ENCODE measurements at regions not wholly inside any gene's neighbourhood (a gene's known extent, or its start where the extent isn't known, plus 50 kb on each side); places are given as distances from the start of the nearest gene placed in this dataset.
"Not testable (repeated sequence)": the region's sequence is repeated elsewhere in the genome, so short reads cannot be mapped to it uniquely, and the experiment has no call there.

- DNase-seq (ENCODE audit: low spot score): no peak
These were observed 347.6 kb downstream of the TCERG1L start for GRCh38 chr10:130963786-130964522.

DNA sequence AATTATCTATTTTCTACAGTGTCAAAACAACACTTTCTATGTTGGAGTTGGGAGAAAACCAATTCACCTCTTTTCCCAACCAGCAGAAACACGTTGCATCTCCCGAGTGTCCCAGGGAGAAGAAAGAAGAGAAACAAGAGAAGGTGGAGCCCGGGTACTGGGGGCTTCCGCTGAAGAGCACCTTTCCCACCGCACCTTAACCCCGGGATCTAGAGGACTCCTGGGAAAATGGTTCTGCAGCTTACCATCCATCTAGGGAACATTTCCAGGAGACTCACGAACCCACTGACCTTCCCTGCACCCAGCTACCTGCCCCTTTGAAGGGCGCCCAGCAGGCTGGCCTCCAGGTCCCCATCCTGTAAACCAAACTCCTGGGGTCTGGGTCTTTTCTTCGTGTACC is 346.8 kb downstream of the TCERG1L start:
- no peak for DNase-seq (ENCODE audit: low spot score)

DNA sequence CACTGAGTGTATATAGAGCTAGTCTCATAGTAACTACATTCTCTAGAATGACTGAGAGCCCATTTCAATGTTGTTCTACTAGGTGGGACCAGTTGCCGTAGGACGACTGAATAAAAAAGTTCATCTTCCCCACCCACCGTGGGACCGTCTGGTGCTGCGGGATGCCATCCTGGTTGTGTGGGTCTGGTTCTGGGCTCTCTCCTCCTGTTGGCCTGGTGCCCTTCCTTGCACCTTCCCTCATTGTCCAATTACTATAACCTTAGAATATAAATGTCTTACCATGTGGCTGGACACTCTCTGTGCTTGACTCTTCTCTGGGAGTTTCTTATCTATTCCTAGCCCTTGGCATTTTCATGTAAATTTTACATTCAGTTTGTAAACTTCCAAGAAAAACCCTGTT is 344.4 kb downstream of the TCERG1L start:
- no peak for DNase-seq (ENCODE audit: low spot score)

DNA sequence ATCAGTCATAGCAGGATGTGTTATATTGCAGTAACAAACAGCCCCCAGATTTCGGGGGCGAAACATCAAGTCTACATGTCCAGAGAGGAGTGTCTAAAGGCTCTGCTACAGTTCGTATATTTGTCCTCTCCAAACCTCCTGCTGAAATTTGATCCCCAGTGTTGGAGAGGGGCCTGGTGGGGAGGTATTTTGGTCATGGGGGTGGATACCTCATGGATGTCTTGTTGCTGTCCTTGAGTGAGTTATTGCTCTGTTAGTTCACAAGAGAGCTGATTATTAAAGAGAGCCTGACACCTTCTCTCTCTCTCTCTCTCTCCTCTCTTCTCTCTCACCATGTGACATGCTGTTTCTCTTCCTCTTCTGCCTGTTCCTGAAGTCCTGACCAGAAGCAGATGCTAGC is 343.7 kb downstream of the TCERG1L start:
- DNase-seq (ENCODE audit: low spot score): no peak

GRCh38 chr10:130968511-130968910 is 343.0 kb downstream of the TCERG1L start:
- DNase-seq (ENCODE audit: low spot score): no peak

DNA sequence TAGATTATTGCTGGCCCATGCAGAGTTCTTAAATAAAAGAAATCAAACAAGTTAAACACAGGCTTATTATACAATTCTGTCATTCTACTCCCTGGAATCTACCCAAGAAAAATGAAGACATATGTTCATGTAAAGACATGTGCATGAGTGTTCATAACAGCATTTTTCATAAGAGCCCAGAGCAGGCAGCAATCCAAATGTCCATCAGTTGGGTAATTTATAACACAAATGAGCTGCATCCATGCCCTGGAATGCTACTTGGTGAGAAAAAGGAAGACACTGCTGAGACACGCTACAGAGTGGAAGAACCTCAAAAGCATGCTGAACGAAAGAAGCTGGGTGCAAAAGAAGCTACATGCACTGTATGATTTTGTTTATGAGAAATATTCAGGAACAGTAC is 342.6 kb downstream of the TCERG1L start:
- DNase-seq (ENCODE audit: low spot score): peak; percentile 80

- no peak for DNase-seq (ENCODE audit: low spot score)
These were observed 341.8 kb downstream of the TCERG1L start for GRCh38 chr10:130969700-130970099.

- DNase-seq (ENCODE audit: low spot score): no peak
These were observed 341.0 kb downstream of the TCERG1L start for GRCh38 chr10:130970341-130971122.

DNA sequence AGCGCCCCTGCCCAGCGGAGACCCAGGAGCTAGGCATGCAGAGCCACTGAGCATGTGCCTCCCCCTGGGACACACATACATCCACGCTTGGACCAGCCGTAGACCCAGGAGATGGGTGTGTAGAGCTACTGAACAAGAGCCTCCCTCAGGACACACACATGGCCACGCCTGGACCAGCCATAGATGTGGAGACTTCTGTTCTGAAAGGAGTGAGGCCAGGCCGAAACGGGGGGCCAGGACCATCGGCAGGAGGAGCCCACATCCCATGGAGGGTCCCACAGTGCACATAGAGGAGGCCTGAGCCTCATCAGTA is 340.4 kb downstream of the TCERG1L start:
- DNase-seq (ENCODE audit: low spot score): no peak

DNA sequence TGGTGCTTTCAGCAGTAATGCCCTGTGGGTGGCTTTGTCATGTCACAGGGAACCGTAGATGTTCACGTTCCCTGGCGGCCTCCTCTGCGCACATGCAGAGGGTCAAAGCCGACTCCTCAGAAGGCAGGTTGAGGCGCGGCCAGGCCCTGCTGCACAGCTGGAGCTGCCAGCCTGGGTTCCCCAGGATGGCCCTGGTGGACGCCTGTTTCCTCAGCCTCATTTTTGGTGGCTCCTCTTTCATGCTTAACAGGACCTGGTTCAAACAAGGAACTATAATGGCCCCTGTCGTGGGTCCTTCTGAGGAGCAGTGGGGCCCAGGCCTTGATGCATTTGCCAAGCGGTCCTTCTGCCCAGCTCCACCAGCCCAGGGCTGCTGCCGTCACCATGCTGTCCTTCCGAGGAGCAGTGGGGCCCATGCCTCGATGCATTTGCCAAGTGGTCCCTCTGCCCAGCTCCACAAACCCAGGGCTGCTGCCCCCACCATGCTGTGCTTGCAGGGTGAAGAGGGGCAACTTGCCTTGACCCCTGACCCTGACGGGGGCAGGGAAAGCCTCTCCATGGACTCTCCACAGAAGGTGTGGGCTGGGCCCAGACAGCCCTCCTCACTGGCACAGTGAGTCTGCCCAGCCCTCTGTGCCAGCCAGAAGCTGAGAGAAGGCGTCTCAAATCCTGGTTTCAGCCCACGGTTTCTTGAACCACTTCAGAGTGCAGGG is 338.2 kb downstream of the TCERG1L start:
- DNase-seq (ENCODE audit: low spot score): no peak

- no peak for DNase-seq (ENCODE audit: low spot score)
These were observed 337.4 kb downstream of the TCERG1L start for GRCh38 chr10:130974166-130974565.

DNA sequence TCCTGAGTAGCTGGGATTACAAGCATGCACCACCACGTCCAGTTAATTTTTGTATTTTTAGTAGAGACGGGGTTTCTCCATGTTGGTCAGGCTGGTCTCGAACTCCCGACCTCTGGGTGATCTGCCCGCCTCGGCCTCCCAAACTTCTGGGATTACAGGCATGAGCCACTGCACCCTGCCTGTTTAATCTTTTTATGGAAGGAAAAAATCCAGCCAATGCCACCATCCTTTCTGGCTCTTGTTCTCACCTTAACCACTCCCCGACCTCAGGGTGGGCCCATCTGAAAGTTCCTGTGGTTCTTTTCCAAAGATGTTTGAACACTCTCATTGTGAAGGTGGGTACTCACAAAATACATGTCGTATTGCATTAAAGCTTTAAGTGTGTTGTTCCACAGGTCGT is 336.2 kb downstream of the TCERG1L start:
- not testable (repeated sequence) for DNase-seq (ENCODE audit: low spot score)

GRCh38 chr10:130982802-130983201 is 328.7 kb downstream of the TCERG1L start:
- no peak for DNase-seq (ENCODE audit: low spot score)

- no peak for DNase-seq (ENCODE audit: low spot score)
These were observed 327.8 kb downstream of the TCERG1L start for GRCh38 chr10:130983749-130984148.

DNA sequence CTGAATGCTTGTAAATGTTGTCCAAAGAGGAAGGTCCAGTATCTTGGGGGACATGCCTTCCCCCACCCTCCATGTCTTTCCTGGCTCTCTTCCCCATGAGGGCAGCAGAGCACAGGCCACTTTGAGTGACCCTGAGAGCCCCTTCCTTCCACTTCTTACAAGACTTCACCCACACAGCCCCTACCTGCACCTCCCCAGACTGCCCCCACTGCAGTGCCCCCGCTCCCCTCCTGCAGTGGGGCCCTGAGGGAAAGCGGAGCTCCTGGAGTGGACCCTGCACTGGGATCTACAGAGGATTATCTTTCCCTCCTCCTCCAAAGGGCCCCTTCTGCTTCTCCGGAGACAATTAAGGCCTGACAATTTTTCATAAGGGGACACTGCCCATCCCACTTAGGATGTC is 326.8 kb downstream of the TCERG1L start:
- no peak for DNase-seq (ENCODE audit: low spot score)

- DNase-seq (ENCODE audit: low spot score): no peak
These were observed 326.3 kb downstream of the TCERG1L start for GRCh38 chr10:130985158-130985753.

DNA sequence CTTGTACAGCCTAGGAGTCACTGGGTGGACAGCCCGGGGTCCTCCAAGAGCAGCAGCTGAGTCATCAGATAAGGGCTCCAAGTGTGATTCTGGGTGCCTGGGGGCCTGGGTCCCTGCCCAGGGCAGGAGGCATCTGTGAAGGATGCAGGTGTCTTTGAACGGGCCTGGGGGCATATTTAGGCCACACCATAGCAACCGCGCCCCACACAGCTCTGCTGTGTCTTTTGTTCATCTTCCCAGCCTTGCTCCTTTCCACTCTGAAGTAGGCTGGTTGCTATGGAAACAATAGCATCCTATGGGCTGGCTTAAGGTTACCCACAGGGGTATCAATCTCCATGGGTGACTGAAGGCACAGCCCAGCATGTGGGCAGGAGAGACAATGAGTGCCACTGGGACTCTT is 324.7 kb downstream of the TCERG1L start:
- no peak for DNase-seq (ENCODE audit: low spot score)

- no peak for DNase-seq (ENCODE audit: low spot score)
These were observed 324.1 kb downstream of the TCERG1L start for GRCh38 chr10:130987401-130987800.

DNA sequence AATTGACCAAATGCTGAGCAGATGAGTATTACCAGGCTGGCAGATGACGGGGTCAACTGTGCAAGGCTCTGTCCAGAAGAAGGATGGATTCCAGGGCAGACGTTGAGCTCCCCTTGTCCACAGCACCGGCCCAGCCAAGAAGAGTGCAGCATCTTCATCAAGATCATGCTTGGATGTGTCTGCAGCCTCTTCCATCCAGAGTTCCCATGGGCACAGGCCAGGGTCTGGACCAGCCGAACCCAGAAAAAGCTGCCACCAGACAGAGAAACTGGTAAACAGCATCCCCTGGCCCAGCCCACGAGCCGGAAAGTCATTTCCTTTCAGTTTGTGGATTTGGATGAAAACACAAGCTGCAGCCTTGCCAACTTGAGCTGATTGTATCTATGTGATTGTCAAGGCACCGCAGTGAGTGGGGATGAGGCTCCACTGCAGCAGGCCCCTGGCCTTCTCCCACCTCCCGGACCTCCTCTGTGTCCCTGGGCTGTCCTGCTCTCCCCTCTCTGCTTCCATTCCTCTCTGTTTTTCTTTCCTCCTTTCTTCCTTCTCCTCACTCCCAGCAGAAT is 321.8 kb downstream of the TCERG1L start:
- no peak for DNase-seq (ENCODE audit: low spot score)

GRCh38 chr10:130990486-130990885 is 321.0 kb downstream of the TCERG1L start:
- no peak for DNase-seq (ENCODE audit: low spot score)

DNA sequence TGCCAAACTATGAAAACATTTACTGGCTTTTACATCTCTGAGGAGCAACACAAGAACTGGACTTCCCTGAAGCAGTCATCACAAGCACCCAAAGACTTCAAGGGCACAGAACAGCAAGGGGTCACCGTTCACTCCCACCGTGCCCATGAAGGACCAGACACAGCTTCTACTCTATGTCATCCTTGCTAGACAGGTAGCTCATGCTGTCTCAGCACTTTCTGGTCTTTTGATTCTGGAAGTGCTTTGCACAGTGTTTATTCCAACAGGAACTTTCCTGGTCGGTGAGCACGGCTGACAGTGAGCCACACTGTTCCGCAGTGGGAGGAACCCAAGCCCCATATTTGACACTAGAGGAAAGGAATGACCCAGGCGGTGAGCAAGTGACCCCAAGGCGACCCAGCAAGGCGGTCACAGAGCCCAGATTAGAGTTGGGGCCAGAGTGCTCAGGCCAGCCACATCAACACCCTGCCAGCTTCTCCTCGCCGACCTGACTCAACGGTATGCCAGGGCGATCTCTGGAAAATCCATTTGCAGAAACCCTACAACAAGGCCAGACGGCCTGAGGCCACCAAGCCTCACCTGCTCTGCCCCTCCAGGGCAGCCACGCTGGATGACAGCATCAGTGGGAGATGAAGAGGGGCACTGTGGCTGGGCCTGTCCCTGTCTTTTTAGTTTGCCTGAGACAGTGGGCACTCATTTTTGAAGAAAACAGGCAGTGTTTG is 318.6 kb downstream of the TCERG1L start:
- DNase-seq (ENCODE audit: low spot score): no peak

Measured in umbilical cord (tissue), 1 donor.